ENCODE measurements at regions not wholly inside any gene's neighbourhood (a gene's known extent, or its start where the extent isn't known, plus 50 kb on each side); places are given as distances from the start of the nearest gene placed in this dataset.

DNA sequence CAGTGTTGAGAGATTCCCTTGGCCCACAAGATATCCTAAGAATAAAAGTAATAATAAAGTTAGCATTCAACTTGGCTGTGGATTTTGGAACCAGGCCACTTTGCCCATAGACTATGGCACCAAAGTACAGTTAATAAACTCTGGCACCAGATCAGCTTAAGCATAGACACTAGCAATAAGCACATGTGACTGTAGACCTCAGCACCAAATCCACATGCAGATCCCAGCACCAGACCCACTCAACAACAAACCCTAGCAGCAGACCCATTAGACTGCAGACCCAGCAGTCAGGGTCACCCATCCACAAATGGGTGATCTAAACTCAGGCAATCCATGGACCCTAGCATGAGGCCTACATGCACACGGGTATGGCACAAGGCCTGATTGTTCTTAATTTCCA, 384.8 kb upstream of the CADM2 start:
- Histone ChIP-seq H3K4me3 (no peak overlapping the region), H3K9ac (ENCODE audit: control insufficient read depth, insufficient read depth, low read length) (no peak overlapping the region), H3K4me1 (ENCODE audit: control insufficient read depth, insufficient read depth, low read length) (no peaks in the 10 kb centered on the region), H3K27me3 (replicated peaks in 1 of 2; ENCODE audit: control insufficient read depth in 2 of 2, insufficient read depth in 2 of 2, low read length in 1 of 2) (no peaks in the 10 kb centered on the region), H3K9me3 (replicated peaks; ENCODE audit: control insufficient read depth, insufficient read depth, low read length) (no peaks in the 10 kb centered on the region), H3K27ac (ENCODE audit: control insufficient read depth, insufficient read depth) (no peak overlapping the region), H3K79me2 (ENCODE audit: control insufficient read depth, insufficient read depth, low read length) (no peaks in the 10 kb centered on the region), H2AFZ (ENCODE audit: control insufficient read depth, low read depth, low read length) (no peak overlapping the region), H4K20me1 (ENCODE audit: control insufficient read depth, insufficient read depth) (no peaks in the 10 kb centered on the region), H3K4me2 (ENCODE audit: control insufficient read depth, insufficient read depth) (no peak overlapping the region), H3K36me3 (ENCODE audit: control insufficient read depth in 2 of 2, insufficient read depth in 2 of 2, low read length in 1 of 2) (no peaks in the 10 kb centered on the region)
- RAD21 ChIA-PET (ENCODE audit: unreplicated experiment), result no interaction called here
- DNase-seq (ENCODE audit: low read depth, low spot score) (no peak), FAIRE-seq (no peak), ATAC-seq (no peak)
- SMC1A ChIA-PET (ENCODE audit: uncharacterized antibody, unreplicated experiment), result interaction anchor here (0.6 kb wide), 1 partner anchor 33 kb away, joined by 3 read pairs; no protein-coding TSS in a partner anchor
- in situ Hi-C loops (cut with MboI) (no loop called here), intact Hi-C loops (cut with micrococcal nuclease; ENCODE audit: unreplicated experiment) (no loop called here)
- 0% methylated on average over 1 of the region's 1 CpG for WGBS (ENCODE audit: insufficient coverage, insufficient replicate concordance, low lambda C conversion rate, missing lambda C conversion rate)
- no TSS peak for BruUV-seq (replicated peaks)
- CTCF ChIA-PET, result interaction anchor here (1.0 kb wide), 1 partner anchor 26 kb away, joined by 4 read pairs; no protein-coding TSS in a partner anchor
- POLR2A ChIA-PET, result no interaction called here
- no peak for TF ChIP-seq MEF2B (IDR thresholded peaks at IDR 0.05; ENCODE audit: partially characterized antibody, poor library complexity, severe bottlenecking)
- TF ChIP-seq SMAD5 (IDR thresholded peaks at IDR 0.05; ENCODE audit: low read depth), result no peak
- no peak for TF ChIP-seq TCF3 (IDR thresholded peaks at IDR 0.05; ENCODE audit: borderline replicate concordance, insufficient read depth, low read depth, low read length)
- no peak for TF ChIP-seq TCF7 (IDR thresholded peaks at IDR 0.05; ENCODE audit: borderline replicate concordance)
- TF ChIP-seq TAF1 (IDR thresholded peaks at IDR 0.05; ENCODE audit: borderline replicate concordance, low read depth, low read length), result no peak
- no peak for TF ChIP-seq NFYB (IDR thresholded peaks at IDR 0.05; ENCODE audit: insufficient read depth, low read depth, low read length)
- TF ChIP-seq, protein P1, sequence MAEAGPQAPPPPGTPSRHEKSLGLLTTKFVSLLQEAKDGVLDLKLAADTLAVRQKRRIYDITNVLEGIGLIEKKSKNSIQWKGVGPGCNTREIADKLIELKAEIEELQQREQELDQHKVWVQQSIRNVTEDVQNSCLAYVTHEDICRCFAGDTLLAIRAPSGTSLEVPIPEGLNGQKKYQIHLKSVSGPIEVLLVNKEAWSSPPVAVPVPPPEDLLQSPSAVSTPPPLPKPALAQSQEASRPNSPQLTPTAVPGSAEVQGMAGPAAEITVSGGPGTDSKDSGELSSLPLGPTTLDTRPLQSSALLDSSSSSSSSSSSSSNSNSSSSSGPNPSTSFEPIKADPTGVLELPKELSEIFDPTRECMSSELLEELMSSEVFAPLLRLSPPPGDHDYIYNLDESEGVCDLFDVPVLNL (IDR thresholded peaks at IDR 0.05; ENCODE audit: low read depth, low read length), result no peak
- TF ChIP-seq RAD21 (IDR thresholded peaks at IDR 0.05; ENCODE audit: insufficient read depth, low read depth, low read length), result no peak
- TF ChIP-seq, protein P2, sequence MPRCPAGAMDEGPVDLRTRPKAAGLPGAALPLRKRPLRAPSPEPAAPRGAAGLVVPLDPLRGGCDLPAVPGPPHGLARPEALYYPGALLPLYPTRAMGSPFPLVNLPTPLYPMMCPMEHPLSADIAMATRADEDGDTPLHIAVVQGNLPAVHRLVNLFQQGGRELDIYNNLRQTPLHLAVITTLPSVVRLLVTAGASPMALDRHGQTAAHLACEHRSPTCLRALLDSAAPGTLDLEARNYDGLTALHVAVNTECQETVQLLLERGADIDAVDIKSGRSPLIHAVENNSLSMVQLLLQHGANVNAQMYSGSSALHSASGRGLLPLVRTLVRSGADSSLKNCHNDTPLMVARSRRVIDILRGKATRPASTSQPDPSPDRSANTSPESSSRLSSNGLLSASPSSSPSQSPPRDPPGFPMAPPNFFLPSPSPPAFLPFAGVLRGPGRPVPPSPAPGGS (IDR thresholded peaks at IDR 0.05; ENCODE audit: borderline replicate concordance, insufficient read depth, low read depth, low read length, poor library complexity, severe bottlenecking), result no peak
- TF ChIP-seq RUNX3 (IDR thresholded peaks at IDR 0.05; ENCODE audit: low read length), result no peak
- no peak for TF ChIP-seq CBX5 (IDR thresholded peaks at IDR 0.05; ENCODE audit: low read depth)
- no peak for TF ChIP-seq E4F1 (IDR thresholded peaks at IDR 0.05; ENCODE audit: borderline replicate concordance, partially characterized antibody)
- TF ChIP-seq TCF12 (IDR thresholded peaks at IDR 0.05; ENCODE audit: low read depth, low read length), result no peak
- TF ChIP-seq NR2C2 (IDR thresholded peaks at IDR 0.05; ENCODE audit: borderline replicate concordance, control insufficient read depth, insufficient read length, low read depth), result no peak
- no peak for TF ChIP-seq SMAD1 (IDR thresholded peaks at IDR 0.05; ENCODE audit: low read depth, partially characterized antibody)
- no peak for TF ChIP-seq ZBTB4 (CRISPR knock-in tag; IDR thresholded peaks at IDR 0.05)
- no peak for TF ChIP-seq TARDBP (IDR thresholded peaks at IDR 0.05; ENCODE audit: borderline replicate concordance)
